Superior temporal gyrus (tissue), 1 donor: ENCODE measurements at regions not wholly inside any gene's neighbourhood (a gene's known extent, or its start where the extent isn't known, plus 50 kb on each side); places are given as distances from the start of the nearest gene placed in this dataset.

Experiments used
- DNase-seq: peaks from one replicate; pipeline ENCODE4 v3.0.0-alpha.2; 2016; ENCODE audit errors: extremely low spot score

- no peak for DNase-seq
Measured at GRCh38 chr9:20199111-20199510, 410.3 kb upstream of the SLC24A2 start.

DNA sequence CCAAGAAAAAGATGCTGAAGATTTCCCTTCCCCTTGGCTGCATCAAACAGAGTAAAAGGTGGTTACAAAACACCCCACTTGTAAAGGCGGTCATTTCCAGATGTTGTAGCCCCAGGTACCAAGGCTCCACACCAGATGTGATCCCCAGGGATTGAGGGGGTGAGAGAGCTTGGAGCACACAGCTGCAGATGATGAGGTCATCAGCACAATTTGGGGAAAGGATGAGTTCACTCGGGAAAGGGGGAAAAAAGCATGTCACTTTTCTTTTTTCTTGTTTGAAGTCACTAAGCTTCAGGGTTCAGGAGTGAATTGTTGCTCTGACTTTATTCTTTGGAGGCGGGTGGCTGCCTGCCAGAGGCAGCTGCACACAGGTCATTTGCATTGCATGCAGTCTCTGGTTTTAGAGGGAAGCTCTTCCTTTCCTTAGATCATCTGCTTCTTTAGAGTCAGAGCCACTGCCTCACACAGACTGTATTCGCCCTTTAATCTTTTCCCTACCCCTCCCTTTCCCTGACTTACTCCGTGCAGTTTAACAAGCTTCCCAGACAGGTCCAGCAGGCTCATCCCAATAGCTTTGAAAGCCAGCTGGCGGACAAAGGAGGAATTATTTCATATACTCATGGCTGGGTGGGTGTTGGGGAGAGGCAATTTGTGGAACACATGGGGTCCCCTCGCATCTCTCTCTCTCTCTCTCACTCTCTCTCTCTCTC lies 409.3 kb upstream of the SLC24A2 start:
- no peak for DNase-seq

DNA sequence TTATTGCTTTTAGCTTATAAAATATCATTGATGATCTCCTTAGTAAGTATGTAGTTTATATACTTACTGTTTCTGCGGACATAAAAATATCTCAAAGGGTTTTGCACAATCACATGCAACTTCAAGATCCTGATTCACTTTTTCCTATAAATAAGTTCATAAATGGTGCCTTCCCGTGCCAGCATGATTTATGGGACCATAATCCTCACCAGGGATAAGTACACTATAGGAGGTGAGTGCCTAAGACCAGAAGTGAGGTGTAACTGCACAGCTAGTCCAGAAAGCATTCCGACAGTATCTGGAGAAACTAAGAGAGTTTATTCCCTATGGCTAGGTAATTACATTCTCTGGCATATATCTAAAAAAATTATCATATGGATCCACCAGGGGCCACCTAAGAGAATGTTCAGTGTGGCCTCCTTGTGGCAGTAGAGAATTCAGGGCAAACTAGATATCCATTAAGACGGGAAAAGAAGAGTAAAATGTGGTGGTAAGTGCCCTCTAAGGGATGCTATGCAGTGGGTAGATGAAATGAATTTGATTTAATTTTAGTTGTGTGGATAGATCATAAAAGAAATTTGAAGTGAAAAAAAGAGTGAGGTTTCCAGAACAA lies 402.5 kb upstream of the SLC24A2 start:
- no peak for DNase-seq

GRCh38 chr9:20189871-20190270 lies 401.0 kb upstream of the SLC24A2 start:
- DNase-seq: no peak

DNA sequence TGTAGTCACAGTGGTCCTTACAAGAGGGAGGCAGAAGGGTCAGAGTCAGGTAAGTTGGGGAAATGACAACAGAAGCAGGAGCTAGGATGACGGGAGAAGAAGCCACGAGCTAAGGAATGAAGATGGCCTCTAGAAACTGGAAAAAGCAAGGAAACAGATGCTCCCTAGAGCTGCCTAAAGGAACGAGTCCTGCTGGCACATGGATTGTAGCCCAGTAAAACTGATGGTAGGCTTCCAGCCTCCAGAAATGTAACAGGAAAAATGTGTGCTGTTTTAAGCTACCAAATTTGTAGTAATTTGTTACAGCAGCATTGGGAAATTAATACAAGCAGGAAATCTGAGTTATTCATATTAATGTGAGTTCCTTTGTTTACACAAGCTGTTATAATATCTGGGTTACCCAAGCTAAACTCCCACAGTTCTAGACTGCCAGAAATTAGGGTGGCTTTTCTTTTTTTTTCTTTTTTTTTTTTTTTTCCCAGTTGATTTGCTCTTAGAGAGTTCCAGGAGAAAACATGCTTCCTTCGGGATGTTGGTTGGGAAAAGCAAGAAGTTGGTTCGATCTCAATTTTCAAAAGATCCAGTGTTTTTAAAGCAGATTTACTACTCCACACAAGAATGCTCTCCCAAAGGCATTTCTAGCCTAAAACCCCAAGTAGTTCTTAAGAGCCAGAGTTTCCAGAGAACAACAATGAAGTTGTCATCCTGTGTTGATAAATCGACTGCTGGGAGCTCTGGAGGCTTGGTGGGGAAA lies 400.0 kb upstream of the SLC24A2 start:
- DNase-seq: peak; percentile 24

DNA sequence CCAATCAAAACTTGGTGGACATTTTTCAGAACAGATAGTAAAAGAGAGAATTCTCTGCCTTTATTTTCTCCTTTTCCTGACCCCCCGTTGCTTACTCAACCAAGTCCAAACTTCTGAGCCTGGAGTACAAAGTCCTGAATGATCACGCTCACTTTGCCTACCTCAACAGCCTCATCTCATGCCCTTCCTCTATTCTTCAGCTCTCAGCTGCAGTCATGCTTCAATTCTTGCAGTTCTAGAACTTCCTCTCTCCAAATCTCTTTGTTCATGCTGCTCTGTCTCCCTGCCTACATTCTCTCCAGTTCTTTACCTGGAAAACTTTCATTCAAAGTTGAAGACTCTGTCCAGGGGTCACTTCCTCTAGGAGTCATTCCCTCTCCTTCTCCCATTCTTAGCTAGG lies 398.5 kb upstream of the SLC24A2 start:
- no peak for DNase-seq

DNA sequence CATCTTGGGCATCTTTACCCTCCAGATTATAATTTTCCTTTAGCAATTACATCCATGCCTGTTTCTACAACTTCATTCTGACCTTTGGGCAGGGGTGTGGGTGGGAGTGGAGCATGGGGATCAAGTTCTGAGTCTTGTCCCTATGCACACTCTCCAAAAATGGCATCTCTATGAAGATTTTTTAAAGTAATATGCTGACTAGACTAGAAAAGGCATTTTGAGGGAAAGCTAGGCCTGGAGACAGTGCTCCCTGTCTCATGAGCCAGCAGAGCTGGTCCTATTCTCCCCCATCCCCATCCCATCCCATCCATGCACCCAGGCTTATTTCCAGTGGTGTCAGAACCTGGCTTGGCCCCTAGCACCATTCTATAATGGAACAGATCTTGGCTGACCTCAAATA lies 398.0 kb upstream of the SLC24A2 start:
- DNase-seq: no peak

- no peak for DNase-seq
Measured at GRCh38 chr9:20186231-20186630, 397.4 kb upstream of the SLC24A2 start.

DNA sequence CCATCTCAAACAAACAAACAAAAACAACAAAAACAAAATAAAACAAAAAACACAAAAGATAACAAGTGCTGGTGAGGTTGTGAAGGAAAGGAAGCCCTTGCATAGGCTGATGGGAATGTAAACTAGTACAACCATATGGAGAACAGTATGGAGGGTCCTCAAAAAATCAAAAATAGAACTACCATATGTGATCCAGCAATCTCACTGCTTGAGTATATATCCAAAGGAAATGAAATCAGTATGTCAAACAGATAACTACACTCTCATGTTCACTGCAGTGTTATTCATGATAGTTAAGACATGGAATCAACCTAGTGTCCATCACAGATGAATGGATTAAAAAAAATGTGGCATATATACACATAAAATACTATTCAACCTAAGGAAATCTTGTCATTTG lies 395.7 kb upstream of the SLC24A2 start:
- DNase-seq: no peak

DNA sequence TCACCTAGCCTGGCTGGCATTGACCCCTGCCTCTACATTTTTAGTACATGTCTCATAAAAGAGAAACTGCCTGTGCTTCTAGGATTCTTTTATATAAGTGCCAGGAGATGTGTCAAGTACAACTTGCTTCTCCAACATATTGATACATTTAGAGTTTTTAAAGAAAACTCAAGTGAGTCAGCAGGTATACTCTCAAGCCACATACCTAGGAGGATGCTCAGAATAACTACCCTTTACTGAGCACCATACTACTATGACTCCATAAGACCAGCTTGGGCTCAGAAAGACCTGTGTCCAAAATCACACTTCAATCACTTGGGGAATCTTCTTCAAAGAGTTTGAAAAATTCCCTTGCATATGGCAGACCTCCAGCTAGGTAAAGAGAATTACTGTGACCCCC lies 389.8 kb upstream of the SLC24A2 start:
- no peak for DNase-seq

DNA sequence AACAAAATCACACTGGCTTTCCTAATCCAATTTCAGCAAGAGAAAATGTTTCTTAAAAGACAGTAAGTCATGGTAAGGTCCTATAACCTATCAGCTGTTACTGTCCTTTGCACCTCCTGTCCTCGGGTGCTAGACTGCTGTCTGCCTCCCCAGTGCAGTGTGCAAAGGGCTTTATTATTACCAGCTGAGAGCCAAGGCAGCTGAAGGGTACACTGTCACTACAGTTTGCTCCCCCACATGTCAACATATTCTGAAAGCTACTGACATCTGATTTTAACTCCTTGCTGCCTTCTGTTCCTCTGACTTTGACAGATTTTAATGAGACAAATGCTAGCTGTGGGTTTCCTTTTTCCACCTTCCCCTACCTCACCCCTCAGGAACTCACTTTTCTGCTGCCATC lies 389.4 kb upstream of the SLC24A2 start:
- no peak for DNase-seq

GRCh38 chr9:20170122-20170521 lies 381.3 kb upstream of the SLC24A2 start:
- no peak for DNase-seq

DNA sequence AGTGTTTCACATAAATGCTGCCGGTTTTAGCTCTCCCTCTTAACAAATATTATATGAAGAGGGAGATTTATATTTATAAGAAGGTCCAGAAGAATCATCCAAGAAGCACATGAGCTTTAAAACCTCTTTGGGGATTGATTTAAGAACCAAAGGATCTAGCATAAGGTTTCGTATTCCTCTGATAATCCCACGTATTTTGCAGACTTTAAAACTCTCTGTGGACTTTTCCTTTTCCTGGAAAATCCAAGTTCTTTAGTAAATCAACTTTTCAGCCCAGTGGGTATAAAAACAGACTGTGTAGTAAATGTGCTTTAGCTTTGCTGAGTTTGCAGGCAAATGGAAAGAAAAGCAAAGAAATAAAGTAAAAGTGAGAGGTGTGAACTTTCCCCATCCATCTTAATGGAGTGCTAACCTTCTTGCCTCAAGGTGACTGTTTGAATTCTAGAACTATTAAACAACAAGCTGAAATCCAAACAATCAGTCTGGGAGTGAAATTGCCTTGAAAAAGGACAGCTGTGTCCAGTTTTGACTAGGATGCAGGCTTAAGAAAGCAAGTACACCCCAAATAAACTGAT lies 363.4 kb upstream of the SLC24A2 start:
- DNase-seq: no peak

- no peak for DNase-seq
Measured at GRCh38 chr9:20148416-20148815, 359.6 kb upstream of the SLC24A2 start.

DNA sequence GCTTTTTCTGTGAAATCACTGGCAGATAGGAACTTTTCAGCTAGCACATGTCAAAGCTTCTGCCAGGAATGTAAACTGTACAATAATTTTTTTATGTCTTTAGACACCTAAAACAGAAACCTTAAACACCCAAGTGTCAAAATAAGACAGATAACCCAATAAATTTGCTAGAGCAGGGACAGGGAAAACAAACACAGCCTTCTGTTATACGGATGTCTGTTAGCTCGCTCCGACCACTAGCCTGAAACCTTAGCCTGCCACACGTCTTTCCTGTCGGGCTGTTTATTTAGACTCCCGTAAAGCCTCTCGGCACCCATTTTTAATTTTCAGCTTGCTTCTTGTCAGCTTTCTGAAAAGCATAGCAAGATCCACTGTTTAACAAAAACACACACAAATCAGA lies 355.4 kb upstream of the SLC24A2 start:
- no peak for DNase-seq

DNA sequence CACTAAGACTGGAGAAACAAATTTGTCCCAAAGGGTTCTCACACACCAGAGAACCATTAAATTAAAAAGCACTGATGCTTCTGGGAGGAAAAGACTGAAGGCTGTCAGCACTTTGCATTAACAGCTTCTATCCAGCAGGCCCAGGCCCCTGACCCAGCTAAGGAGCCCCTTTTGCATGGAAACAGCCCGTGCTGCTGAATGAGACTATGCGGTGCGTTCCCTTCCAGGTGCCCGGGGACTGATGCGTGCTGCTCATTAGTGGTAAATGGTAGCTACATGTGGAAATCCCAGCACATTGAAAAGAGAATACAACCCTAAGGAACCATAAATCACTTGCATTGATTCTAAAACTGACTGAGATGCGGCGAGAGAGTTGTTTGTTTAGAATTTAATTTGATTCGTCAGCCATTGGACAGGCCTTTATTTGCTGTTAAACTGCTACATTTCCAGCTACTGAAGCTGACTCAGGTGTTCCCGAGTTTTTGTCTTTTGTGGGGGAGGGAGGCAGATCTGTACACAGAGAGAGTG lies 351.0 kb upstream of the SLC24A2 start:
- no peak for DNase-seq

DNA sequence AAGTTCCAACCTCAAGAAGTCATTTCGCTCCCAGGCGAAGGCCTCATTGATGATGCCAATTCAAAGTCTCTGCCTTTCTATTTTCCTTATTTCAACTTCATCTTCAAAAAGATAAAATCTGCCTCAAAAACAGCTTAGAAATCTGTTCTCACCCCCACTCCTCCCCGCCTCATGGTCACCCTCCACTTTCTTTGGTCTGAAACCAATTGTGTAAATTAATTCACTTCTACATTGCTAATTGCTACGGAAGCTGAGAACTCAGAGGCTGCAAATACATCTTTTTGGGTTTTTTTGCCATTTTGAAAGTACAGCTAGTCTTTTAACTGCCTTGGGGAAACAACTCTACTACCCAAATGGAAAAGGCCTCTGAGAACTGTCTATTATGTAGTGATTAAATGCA lies 350.0 kb upstream of the SLC24A2 start:
- no peak for DNase-seq

- DNase-seq: no peak
Measured at GRCh38 chr9:20138116-20138515, 349.3 kb upstream of the SLC24A2 start.

GRCh38 chr9:20137425-20137824 lies 348.6 kb upstream of the SLC24A2 start:
- no peak for DNase-seq

DNA sequence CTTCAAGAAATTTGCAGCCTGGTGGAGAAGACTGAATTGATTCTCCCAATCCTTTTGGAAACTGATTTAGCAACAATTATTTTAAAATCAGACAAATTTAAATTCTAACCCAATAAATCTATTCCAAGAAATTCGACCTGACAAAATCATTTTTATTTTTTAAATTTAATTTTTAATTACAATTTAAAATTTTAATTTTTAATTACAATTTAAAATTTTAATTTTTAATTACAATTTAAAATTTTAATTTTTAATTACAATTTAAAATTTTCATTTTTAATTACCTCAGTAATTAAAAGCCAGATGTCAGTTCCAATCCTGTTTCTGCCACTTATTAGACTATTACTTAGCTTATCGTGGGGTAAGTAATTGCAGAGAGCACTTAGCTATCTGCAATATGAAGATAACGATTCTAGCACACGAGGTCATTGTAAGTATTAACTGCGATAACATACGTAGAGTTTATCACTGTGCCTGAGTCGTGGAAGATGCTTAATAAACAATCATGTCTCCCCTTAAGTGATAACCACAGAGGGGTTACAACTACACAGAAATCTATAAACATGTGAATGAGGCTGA lies 346.4 kb upstream of the SLC24A2 start:
- DNase-seq: no peak

DNA sequence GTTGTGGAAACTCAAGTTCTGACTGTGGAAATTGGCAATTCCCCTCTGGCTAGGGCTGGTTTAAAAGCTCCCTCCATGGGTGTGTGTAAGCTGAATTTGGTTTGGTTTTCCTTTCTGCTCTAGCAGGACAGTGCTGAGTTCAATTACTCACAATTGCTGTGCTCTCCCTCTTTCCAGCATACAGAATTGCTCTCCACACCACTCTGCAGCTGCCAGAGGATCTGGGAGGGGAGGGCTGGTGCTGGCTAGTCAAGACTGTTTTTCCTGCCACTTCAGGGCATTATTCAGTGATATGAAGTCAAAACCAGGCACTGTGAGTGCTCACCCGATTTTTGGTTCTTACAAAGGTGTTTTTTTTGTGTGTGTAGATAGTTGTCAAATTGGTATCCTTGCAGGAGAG lies 336.9 kb upstream of the SLC24A2 start:
- DNase-seq: peak; percentile 12

GRCh38 chr9:20119566-20119965 lies 330.7 kb upstream of the SLC24A2 start:
- no peak for DNase-seq
